Hematopoietic multipotent progenitor cell treated with erythropoietin and hydrocortisone succinate and interleukin-3 and kit ligand, for 4 days (in vitro differentiated cells): ENCODE measurements at regions not wholly inside any gene's neighbourhood (a gene's known extent, or its start where the extent isn't known, plus 50 kb on each side); places are given as distances from the start of the nearest gene placed in this dataset.
"Not testable (repeated sequence)": the region's sequence is repeated elsewhere in the genome, so short reads cannot be mapped to it uniquely, and the experiment has no call there.

Experiments
- DNase-seq: peaks from one replicate; pipeline ENCODE4 v3.0.0-alpha.2; 2015

- no peak for DNase-seq
Observed at GRCh38 chr7:96770758-96771157, 61.1 kb upstream of the SEM1 start.

DNA sequence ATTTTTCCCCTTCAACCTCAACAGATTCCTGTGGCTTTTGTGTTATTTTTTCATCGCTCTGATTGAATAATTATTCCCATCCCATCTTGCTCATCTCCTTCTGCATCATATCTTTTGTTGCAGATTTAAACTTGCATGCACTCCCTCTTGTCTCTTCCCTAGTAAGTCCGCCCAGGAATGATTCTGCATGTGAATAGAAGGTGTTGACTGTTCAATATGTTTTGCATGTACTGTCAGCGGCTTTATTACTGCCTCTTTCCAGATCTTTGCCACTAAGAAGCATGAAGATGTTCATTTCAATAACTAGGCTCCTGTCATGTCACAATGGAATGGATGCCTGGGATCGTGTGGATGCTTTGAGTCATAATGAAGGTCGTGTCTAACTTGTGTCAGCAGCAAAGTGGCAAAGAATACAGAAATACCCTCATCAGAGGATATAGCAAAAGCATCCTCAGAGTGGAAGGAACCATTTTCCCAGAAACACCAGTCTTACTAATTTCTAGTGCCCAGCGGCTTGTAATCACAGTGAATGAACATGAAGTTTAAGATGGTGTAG is 62.6 kb upstream of the SEM1 start:
- no peak for DNase-seq

DNA sequence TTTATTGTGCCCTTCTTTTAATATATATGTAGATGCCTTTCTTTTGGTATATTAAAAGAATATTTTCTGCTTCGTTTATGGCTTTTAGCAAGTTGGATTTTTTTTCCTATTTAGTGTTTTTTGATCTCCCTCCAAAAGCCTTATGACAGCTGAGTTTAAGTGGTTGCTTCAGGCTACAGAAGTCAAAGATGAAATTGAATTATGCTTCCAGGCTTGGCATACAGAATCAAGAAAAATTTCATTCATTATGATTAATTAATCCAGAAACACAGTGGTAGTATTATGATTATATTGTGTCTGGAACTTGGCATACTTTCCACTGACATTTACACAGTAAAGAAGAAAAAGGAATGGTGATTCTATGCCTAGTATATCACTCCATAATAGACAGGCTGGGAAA is 63.8 kb upstream of the SEM1 start:
- no peak for DNase-seq

GRCh38 chr7:96774358-96774757 is 64.7 kb upstream of the SEM1 start:
- DNase-seq, result no peak

- DNase-seq, result no peak
Observed at GRCh38 chr7:96775046-96775445, 65.4 kb upstream of the SEM1 start.

GRCh38 chr7:96778263-96778662 is 68.6 kb upstream of the SEM1 start:
- peak; percentile 1 for DNase-seq

GRCh38 chr7:96781919-96782318 is 72.3 kb upstream of the SEM1 start:
- DNase-seq, result no peak

- DNase-seq, result not testable (repeated sequence)
Observed at GRCh38 chr7:96782686-96783298, 73.1 kb upstream of the SEM1 start.

DNA sequence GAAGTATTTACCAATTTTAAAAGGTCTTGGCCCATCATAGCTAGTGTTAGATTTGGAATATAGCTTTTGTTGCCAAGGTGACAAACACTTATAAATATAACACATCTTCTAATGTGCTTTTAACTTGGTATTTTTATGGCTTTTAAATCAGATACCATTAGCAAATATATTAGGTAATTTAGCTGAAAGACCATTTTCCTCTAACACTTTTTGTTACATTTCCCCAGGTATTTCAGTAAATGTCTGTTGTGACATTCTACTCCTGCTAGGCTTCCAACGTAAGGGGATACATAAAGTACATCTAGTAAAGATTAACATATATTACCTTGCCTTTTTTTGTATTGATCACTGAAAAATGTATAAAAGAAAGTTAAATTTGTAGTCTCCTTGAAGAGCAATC is 75.0 kb upstream of the SEM1 start:
- no peak for DNase-seq

DNA sequence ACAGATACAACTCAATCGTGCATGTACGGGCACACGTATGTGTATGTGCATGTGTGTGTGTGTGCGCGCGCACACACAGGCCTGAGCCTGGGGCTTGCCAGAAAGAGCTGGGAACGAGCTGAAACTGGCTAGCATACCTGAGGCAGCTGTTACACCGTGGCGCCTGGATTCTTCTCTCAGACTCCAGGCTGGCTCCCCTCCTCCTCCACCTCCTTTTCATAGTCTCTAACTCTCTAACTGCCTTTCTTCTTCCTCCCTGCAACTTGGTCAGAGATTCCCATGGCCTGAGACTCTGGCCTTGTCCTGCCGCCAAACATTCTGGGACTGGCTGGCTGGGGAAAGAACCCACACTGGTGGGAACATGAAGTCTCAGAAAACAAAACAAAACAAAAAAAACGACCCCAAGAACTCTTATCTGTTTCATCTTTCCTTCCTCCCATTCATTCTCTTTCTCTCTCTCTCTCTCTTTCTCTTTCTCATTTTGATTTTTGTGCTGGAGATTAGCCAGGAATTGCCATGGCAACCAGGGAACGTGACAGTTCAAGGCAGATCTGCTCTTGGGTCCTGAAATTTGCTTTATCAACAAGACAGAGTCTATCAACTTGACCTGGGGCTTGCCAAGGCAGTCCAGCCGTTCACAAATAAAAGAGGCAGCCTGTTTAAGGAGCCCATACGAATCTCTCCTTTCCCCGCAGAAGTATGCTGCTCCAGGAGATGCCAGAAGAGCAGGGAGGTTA is 76.8 kb upstream of the SEM1 start:
- no peak for DNase-seq

DNA sequence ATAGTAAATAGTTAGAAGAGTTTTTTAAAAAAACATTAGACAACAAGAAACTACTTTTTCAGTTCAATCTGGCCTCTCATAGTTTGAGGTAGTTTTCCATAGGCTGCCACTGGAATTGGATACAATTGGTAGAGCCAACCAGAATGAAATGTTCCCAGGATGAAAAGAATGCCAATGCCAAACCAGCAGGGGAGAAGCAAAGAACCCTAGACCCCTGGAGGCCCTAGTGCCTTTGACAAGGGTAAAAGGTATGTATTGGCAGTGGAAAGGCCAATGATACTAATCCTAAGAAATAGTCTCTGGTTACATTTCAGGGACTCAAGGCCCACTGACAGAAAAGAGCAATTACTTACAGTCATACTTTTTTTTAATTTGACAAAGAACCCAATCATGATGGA is 77.4 kb upstream of the SEM1 start:
- no peak for DNase-seq

DNA sequence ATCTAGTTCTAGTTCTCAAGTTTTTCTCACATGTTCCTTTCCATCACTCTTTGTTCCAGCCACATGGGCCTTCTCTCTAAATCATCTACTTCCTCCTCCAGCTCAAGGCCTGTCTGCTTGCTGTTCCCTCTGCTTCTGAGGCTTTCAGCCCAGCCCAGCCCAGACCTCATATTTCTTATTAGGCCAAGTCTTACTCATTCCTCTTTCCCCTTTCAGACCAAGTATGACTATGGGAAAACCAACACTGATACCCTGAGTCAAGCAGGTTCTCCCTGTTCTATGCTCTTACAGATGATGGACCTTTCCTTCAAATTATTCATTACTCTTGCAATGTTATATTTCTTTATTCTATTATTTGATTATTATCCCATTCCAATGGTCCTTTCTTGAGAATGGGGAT is 80.3 kb upstream of the SEM1 start:
- no peak for DNase-seq

GRCh38 chr7:96792115-96792514 is 82.5 kb upstream of the SEM1 start:
- DNase-seq, result no peak

DNA sequence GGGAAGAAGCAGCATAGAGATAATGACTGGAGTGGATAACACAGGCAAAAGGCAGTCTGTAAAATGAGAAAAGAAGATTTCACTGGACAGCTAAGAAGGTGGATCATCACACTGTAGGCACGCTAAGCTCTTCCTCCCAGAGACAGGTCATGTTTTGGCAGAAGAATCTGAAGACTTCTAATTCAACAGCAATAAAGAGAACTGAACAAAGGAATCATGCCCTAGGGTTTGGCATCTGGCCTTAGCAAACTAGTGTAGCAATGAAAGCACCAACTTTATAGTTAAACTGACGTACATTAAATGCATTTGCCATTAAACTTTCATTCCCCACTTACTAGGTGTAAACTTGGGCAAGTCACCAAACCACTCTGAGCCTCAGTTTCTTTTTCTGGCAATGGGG is 84.4 kb upstream of the SEM1 start:
- DNase-seq, result no peak

DNA sequence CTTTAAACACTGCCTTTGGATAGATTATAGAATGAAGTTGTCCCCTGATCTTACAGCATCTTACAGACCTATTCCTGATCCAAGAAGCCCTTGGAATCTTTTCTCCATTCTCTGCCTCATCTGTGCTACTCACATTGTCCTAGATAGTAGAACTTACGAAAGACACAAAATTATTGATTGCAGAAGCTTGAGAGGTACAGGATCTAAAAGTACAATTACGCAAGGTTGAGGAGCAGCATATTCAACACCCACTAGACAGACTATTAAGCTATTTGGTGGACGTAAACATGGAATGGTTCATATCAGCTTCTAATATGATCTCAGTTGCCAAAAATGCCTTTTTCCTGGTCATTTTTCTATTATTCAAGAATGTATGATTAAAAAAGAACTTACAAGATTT is 90.5 kb upstream of the SEM1 start:
- DNase-seq, result no peak

DNA sequence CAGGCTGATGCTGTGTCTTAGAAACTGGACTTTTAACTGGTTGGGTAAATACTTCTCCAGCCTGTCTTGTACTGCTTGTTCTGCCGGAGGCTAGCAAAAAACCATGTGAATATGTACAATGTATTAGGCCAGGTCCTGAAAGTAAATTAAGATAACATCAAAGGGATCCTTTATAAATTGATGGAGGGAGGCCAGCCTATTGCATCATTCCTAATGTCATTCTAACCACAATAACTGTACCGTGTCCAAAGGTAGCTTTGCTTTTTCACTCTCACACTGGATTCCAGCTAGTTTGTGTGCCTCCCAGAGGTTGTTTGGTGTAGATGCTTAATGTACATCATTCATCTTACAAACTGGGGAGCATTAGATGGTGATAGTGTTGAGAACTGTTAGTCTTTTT is 91.2 kb upstream of the SEM1 start:
- no peak for DNase-seq

DNA sequence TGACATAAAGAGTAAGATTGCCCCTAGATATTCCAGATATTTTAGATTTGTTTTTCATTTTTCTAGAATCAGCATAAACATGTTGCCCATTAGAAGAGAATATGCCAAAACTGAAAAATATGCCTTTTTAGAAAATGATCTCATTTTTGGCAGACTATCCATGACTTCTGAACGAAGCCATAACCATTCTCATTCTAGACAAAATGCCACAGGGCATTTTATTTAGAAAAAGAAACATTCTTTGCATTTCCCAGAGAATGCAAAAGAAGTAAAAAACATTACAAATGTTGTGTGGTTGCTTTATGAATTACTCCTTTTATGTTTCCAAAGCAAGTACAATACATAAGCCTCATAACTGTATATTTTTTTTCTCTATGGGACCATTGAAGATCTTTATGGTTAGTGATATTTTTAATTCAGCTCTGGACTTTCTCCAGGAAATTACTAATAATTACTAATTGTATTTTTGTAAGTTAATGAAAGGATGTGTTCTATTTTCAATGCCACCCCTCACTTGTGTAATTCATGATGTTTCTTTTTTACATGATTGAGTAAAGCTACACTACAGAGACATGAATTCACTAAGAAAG is 109.6 kb upstream of the SEM1 start:
- DNase-seq, result no peak

- not testable (repeated sequence) for DNase-seq
Observed at GRCh38 chr7:96821131-96821530, 111.5 kb upstream of the SEM1 start.

- DNase-seq, result no peak
Observed at GRCh38 chr7:96822824-96823223, 113.2 kb upstream of the SEM1 start.

DNA sequence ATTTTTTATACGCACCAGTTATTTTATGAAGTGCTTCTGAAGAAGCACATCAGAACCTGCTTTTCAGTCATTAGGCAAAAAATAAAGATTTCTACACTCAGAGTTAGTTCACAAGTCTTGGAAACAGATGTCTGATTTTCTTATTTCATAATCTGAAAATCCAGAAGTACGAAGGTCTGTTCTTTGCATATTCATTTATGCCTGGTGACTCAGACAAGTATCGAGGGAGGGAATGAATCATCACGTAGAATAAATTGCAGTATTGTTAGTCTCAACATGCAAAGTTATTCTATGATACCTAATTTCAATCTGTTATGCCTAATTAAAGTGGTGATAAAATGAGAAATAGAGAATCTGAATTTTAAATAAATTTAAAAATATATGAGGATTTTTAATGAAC is 113.6 kb upstream of the SEM1 start:
- DNase-seq, result no peak

DNA sequence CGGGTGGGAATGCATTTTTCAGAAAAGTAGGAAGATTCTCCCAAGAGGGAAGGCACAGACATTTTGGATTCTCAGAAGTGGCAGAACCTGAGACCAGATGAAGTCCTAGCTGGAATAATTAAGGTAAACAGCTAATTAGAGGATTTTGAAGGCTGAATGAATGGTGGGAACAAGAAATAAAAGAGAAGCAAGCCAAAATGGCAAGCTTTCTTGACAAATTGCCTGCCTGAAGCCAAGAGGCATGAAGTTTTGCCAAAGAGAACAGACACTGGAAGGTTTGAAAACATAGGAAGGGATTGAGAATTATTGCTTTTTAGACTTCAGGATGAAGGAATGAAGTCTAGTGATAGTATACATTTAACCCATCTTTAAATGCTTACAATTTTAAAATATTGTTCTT is 115.0 kb upstream of the SEM1 start:
- DNase-seq, result no peak

DNA sequence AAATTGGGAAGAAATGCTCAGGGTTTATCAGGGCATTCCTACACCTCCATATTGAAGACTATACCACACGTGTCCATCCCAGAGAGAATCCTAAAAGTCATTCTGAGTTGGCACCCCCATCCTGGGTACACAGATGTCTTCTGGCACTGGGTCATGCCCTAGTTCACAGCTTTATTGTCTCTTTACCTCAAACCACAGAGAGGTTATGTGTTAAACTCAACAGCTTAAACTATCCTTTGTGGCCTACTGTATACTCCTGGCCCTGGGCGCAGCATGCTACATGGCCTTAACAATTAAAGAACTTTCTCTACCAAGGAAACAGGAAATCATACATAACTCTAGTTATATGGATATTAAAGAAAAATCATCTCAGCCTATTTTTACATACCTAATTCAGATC is 115.6 kb upstream of the SEM1 start:
- DNase-seq, result no peak

GRCh38 chr7:96826089-96826488 is 116.4 kb upstream of the SEM1 start:
- no peak for DNase-seq

DNA sequence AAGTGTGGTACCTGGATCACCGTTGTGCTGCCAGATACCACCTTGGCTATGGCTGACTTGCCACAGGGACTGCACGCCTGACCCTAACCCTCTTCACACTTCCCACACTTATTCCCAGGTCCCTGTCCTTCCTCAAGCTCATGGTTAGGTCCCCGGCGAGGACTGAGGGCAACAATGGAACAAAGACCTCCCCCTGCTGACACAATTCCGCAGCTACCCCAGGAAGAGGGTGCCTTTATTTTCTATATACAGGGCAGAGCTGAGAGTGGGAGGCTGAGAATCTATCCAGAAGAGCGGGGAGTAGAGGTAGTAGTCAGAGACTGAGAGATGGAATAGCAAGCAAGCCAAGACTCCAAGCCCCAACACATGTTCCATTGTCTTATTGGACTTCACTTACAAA is 118.1 kb upstream of the SEM1 start:
- DNase-seq, result no peak
